Endothelial cell of hepatic sinusoid (primary cell): ENCODE measurements at regions not wholly inside any gene's neighbourhood (a gene's known extent, or its start where the extent isn't known, plus 50 kb on each side); places are given as distances from the start of the nearest gene placed in this dataset.

Experiments
- in situ Hi-C: cut with HindIII; loops from 2 replicates; pipeline ENCODE4 v1.10.0; 2017; ENCODE audit warnings: low sequenced_read_pairs

GRCh38 chr17:79361873-79362771, 248.7 kb downstream of the RBFOX3 start:
- in situ Hi-C loops: no loop called here

GRCh38 chr17:79361221-79361734, 249.6 kb downstream of the RBFOX3 start:
- in situ Hi-C loops: no loop called here

- in situ Hi-C loops: no loop called here
Measured at GRCh38 chr17:79360196-79360595, 250.7 kb downstream of the RBFOX3 start.

- in situ Hi-C loops: no loop called here
Measured at GRCh38 chr17:79356839-79357447, 253.9 kb downstream of the RBFOX3 start.

- in situ Hi-C loops: no loop called here
Measured at GRCh38 chr17:79355165-79355564, 255.7 kb downstream of the RBFOX3 start.

- in situ Hi-C loops: loop anchor here (5.0 kb wide), 1 partner anchor 52 kb away; no protein-coding TSS in a partner anchor
Measured at GRCh38 chr17:79354173-79354820, 256.6 kb downstream of the RBFOX3 start.

- in situ Hi-C loops: loop anchor here (5.0 kb wide), 1 partner anchor 51 kb away; no protein-coding TSS in a partner anchor
Measured at GRCh38 chr17:79353548-79353947, 257.3 kb downstream of the RBFOX3 start.

- in situ Hi-C loops: loop anchor here (5.0 kb wide), 1 partner anchor 51 kb away; no protein-coding TSS in a partner anchor
Measured at GRCh38 chr17:79353016-79353415, 257.8 kb downstream of the RBFOX3 start.

- in situ Hi-C loops: loop anchor here (5.0 kb wide), 1 partner anchor 48 kb away; no protein-coding TSS in a partner anchor
Measured at GRCh38 chr17:79350533-79350932, 260.3 kb downstream of the RBFOX3 start.

- in situ Hi-C loops: loop anchor here (5.0 kb wide), 1 partner anchor 47 kb away; no protein-coding TSS in a partner anchor
Measured at GRCh38 chr17:79349506-79350400, 261.1 kb downstream of the RBFOX3 start.

GRCh38 chr17:79342376-79342775, 267.8 kb downstream of the ENGASE start:
- in situ Hi-C loops: no loop called here

- in situ Hi-C loops: no loop called here
Measured at GRCh38 chr17:79341816-79342215, 267.2 kb downstream of the ENGASE start.

GRCh38 chr17:79341222-79341780, 266.7 kb downstream of the ENGASE start:
- in situ Hi-C loops: no loop called here

GRCh38 chr17:79340333-79341221, 266.0 kb downstream of the ENGASE start:
- in situ Hi-C loops: no loop called here

GRCh38 chr17:79339321-79339720, 264.7 kb downstream of the ENGASE start:
- in situ Hi-C loops: no loop called here

- in situ Hi-C loops: no loop called here
Measured at GRCh38 chr17:79338604-79339003, 264.0 kb downstream of the ENGASE start.

- in situ Hi-C loops: no loop called here
Measured at GRCh38 chr17:79338152-79338551, 263.5 kb downstream of the ENGASE start.

GRCh38 chr17:79337053-79337452, 262.4 kb downstream of the ENGASE start:
- in situ Hi-C loops: no loop called here

- in situ Hi-C loops: no loop called here
Measured at GRCh38 chr17:79335456-79335855, 260.8 kb downstream of the ENGASE start.
